ENCODE measurements at regions not wholly inside any gene's neighbourhood (a gene's known extent, or its start where the extent isn't known, plus 50 kb on each side); places are given as distances from the start of the nearest gene placed in this dataset.

DNA sequence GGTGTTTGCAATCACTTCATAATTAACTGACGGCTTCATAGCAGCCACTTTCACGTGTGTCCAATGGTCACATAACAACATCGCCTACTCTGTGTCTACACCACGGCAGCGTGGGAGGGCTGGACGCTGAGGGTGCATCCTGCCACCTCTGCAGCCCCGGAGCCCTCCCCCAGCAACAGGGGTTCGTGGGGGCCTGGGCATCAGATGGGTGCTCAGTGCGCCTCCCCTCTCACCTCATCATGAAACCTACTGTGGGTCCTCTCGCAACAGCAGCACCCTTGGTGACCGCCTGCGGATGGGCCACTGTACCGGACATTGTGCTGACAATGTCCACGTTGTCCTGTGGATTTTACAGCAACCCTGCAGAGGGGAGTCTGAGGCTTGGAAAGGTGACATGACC, 193.5 kb downstream of the UQCRFS1 start:
- POLR2A ChIA-PET = no interaction called here
- TF ChIP-seq, protein P1, sequence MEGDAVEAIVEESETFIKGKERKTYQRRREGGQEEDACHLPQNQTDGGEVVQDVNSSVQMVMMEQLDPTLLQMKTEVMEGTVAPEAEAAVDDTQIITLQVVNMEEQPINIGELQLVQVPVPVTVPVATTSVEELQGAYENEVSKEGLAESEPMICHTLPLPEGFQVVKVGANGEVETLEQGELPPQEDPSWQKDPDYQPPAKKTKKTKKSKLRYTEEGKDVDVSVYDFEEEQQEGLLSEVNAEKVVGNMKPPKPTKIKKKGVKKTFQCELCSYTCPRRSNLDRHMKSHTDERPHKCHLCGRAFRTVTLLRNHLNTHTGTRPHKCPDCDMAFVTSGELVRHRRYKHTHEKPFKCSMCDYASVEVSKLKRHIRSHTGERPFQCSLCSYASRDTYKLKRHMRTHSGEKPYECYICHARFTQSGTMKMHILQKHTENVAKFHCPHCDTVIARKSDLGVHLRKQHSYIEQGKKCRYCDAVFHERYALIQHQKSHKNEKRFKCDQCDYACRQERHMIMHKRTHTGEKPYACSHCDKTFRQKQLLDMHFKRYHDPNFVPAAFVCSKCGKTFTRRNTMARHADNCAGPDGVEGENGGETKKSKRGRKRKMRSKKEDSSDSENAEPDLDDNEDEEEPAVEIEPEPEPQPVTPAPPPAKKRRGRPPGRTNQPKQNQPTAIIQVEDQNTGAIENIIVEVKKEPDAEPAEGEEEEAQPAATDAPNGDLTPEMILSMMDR (IDR thresholded peaks at IDR 0.05; ENCODE audit: control extremely low read depth, extremely low read depth, low read depth, missing control alignments) = no peak
- CTCF ChIA-PET = no interaction called here
- no peak for DNase-seq (ENCODE audit: extremely low spot score)

DNA sequence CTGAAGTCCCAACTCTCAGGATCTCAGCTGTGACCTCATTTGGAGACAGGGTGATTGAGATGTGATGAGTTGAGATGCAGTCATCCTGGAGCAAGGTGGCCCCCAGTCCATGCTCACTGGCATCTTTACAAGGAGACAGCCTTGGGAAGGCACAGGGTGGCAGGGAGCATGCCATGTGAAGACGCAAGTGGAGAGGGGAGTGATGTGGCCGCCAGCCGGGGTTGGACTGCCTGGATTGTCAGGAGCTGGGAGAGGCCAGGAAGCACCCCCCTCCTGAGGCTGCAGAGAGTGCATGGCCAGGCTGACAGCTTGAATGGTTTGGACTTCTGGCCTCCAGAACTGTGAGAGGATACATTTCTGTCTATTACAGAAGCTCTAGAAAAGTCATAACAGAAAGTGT, 194.4 kb downstream of the UQCRFS1 start:
- TF ChIP-seq, protein P1 (IDR thresholded peaks at IDR 0.05; ENCODE audit: control extremely low read depth, extremely low read depth, low read depth, missing control alignments) = no peak
- ChIA-PET POLR2A (no interaction called here), CTCF (no interaction called here)
- no peak for DNase-seq (ENCODE audit: extremely low spot score)

DNA sequence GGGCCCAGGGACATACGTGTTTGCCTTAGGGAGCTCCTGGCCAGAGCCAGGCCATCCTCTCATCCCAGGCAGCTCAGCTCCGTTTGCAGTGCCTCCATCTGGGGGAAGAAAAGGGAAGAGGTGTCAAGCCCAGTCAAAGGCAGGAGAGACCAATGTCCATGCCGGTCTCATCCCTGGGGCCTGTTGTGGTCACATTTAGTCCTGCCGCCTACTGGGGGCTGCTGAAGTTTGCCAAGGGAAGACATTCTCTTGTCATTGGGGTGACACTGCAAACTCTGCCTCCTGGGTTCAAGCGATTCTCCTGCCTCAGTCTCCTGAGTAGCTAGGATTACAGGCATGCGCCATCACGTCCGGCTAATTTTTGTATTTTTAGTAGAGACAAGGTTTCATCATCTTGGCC, 195.2 kb downstream of the UQCRFS1 start:
- ChIA-PET POLR2A (no interaction called here), CTCF (no interaction called here)
- no peak for DNase-seq (ENCODE audit: extremely low spot score)
- TF ChIP-seq, protein P1 (IDR thresholded peaks at IDR 0.05; ENCODE audit: control extremely low read depth, extremely low read depth, low read depth, missing control alignments) = no peak

DNA sequence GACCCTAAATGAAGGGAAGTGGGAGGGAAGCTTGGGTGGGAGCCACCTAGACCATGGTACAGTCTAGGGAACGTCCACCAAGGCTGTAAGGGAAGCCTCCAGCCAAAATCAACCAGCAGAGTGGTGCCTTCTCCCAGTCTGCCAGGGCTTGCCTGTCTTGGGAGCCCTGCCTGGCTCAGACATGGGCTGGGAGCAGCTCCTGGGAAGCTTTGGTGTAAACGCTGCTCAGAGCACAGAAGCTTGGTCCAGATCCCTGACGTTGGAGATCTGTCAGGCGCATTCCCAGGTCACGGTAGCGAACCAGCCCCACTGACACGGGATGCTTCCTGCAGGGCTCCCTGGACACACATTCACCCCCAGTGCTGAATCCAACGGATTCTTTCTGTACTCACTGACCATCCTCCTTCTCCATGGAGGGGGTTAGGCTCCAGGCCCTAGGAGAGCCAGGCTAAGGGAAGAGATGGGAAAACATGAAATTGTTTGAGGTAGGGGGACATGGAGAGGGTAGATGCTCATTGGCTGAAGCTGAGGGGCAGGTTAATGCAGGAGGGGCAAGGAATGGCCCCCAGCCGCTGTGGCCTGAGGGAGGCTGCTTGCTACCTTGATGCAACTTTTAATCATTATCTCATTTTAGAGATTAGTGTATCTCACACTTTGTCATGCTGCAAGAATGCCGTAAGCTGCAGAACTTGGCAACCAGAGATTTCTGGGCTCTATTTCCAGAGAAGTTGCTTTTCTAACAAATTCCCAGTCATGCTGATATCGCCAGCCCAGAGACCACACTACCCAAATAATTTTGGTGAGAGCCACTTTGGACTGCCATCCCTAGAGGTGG, 195.8 kb downstream of the UQCRFS1 start:
- TF ChIP-seq, protein P1 (IDR thresholded peaks at IDR 0.05; ENCODE audit: control extremely low read depth, extremely low read depth, low read depth, missing control alignments) = no peak
- ChIA-PET CTCF (no interaction called here), POLR2A (no interaction called here)
- no peak for DNase-seq (ENCODE audit: extremely low spot score)

DNA sequence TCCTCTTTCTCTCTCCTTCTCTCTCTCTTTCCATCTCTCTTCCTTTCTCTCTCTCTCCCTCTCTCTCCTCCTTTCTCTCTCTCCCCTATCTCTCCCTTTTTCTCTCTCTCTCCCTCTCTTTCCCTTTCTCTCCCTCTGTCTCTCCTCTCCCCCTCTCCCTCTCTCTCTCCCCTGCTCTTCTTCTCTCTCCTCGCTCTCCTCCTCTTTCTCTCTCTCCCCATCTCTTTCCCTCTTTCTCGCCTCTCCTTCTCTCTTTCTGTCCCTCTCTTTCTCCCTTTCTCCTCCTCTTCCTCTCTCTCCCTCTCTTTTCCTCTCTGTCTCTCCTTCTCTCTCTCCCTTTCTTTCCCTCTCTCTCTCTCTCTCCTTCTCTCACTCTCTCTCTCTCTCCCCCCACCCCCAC, 196.6 kb downstream of the UQCRFS1 start:
- ChIA-PET CTCF (no interaction called here), POLR2A (no interaction called here)
- TF ChIP-seq, protein P1 (IDR thresholded peaks at IDR 0.05; ENCODE audit: control extremely low read depth, extremely low read depth, low read depth, missing control alignments) = no peak
- DNase-seq (ENCODE audit: extremely low spot score) = no peak

DNA sequence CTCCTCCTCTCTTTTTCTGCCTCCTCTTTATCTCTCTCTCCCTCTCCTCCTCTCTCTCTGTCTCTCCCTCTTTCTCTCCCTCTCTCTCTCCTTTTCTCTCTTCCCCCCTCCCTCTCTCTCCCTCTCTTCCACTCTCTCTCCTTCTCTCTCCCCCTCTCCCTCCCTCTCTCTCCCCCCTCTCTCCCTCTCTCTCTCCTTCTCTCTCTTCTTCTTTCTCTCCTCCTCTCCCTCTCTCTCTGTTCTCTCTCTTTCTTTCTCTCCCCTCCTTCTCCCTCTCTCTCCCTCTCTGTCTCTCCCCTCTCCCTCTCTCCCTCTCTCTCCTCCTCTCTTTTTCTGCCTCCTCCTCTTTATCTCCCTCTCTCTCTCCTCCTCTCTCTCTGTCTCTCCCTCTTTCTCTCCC, 197.4 kb downstream of the UQCRFS1 start:
- ChIA-PET POLR2A (no interaction called here), CTCF (no interaction called here)
- TF ChIP-seq, protein P1 (IDR thresholded peaks at IDR 0.05; ENCODE audit: control extremely low read depth, extremely low read depth, low read depth, missing control alignments) = no peak
- no peak for DNase-seq (ENCODE audit: extremely low spot score)
